SK-N-MC (cell line): ENCODE measurements at regions not wholly inside any gene's neighbourhood (a gene's known extent, or its start where the extent isn't known, plus 50 kb on each side); places are given as distances from the start of the nearest gene placed in this dataset.

Experiments
- EZH2 ChIP-seq: fragments of 200-600 bp; sonication (generic); IDR thresholded peaks from one replicate; pipeline ENCODE4 v1.6.1; 2017; ENCODE audit warnings: antibody characterized with exemption
- POLR2AphosphoS5 ChIP-seq: IDR thresholded peaks from 2 replicates; pipeline ENCODE4 v1.6.1; 2012; ENCODE audit warnings: mild to moderate bottlenecking, low read depth, low read length, borderline replicate concordance

GRCh38 chr3:34073961-34074360 lies 275.5 kb downstream of the PDCD6IP start:
- no peak for TF ChIP-seq EZH2
- no peak for TF ChIP-seq POLR2AphosphoS5
